Keratinocyte (primary cell): ENCODE measurements at regions not wholly inside any gene's neighbourhood (a gene's known extent, or its start where the extent isn't known, plus 50 kb on each side); places are given as distances from the start of the nearest gene placed in this dataset.

Source experiments
- DNase-seq: peaks from one replicate; pipeline ENCODE4 v3.0.0-alpha.2; 2011; ENCODE audit warnings: low read depth, missing footprints, low spot score
- FAIRE-seq: peaks from 2 replicates; lab custom pipeline; 2011; peaks lifted over from hg19 to GRCh38; lab: Jason Lieb, UNC
- H2AFZ ChIP-seq: 2 replicates; pipeline ENCODE4 v1.6.0; 2012; ENCODE audit warnings: low read length, control low read depth, inconsistent platforms; ENCODE audit not compliant: control insufficient read depth
- H3K27ac ChIP-seq: 2 replicates; pipeline ENCODE4 v1.5.1; 2011; ENCODE audit warnings: low read length; ENCODE audit not compliant: control insufficient read depth, insufficient read depth
- H3K27me3 ChIP-seq: 3 replicates; pipeline ENCODE4 v1.6.0; 2011; ENCODE audit warnings: low read length; ENCODE audit not compliant: control insufficient read depth, insufficient read depth; ENCODE audit errors: extremely low read depth
- H3K36me3 ChIP-seq, 2 experiments: 2 replicates in 1 of 2; 3 replicates in 1 of 2; pipeline ENCODE4 v1.5.1; 2011; ENCODE audit warnings: low read length in 2 of 2, mild to moderate bottlenecking in 1 of 2; ENCODE audit not compliant: control insufficient read depth in 2 of 2, insufficient read depth in 2 of 2; ENCODE audit errors: extremely low read depth in 1 of 2
- H3K4me1 ChIP-seq: 3 replicates; pipeline ENCODE4 v1.5.1; 2011; ENCODE audit warnings: low read length; ENCODE audit not compliant: control insufficient read depth, insufficient read depth; ENCODE audit errors: extremely low read depth
- H3K4me2 ChIP-seq: 3 replicates; pipeline ENCODE4 v1.6.0; 2011; ENCODE audit warnings: low read depth, low read length; ENCODE audit not compliant: control insufficient read depth, insufficient read depth; ENCODE audit errors: extremely low read depth
- H3K4me3 ChIP-seq, 3 experiments: fragments of 200-600 bp in 1 of 3; sonication (generic) in 1 of 3; 2 replicates in 2 of 3; 3 replicates in 1 of 3; pipeline ENCODE4 v1.5.1; 2011 to 2016; ENCODE audit warnings: low read length in 3 of 3, mild to moderate bottlenecking in 3 of 3, control low read depth in 2 of 3, inconsistent platforms in 1 of 3, low read depth in 1 of 3, mixed read lengths in 1 of 3, mixed run types in 1 of 3, moderate library complexity in 1 of 3; ENCODE audit not compliant: control insufficient read depth in 2 of 3, insufficient read depth in 2 of 3; ENCODE audit errors: extremely low read depth in 1 of 3
- H3K79me2 ChIP-seq: 2 replicates; pipeline ENCODE4 v1.6.0; 2012; ENCODE audit warnings: low read length; ENCODE audit not compliant: control insufficient read depth, insufficient read depth
- H3K9ac ChIP-seq: 3 replicates; pipeline ENCODE4 v1.6.0; 2011; ENCODE audit warnings: low read length; ENCODE audit not compliant: control insufficient read depth, insufficient read depth; ENCODE audit errors: extremely low read depth
- H3K9me1 ChIP-seq: 3 replicates; pipeline ENCODE4 v1.6.0; 2011; ENCODE audit warnings: low read length; ENCODE audit not compliant: control insufficient read depth, insufficient read depth; ENCODE audit errors: extremely low read depth
- H3K9me3 ChIP-seq: 2 replicates; pipeline ENCODE4 v1.5.1; 2012; ENCODE audit warnings: low read depth, low read length; ENCODE audit not compliant: control insufficient read depth
- H4K20me1 ChIP-seq: 3 replicates; pipeline ENCODE4 v1.6.0; 2011; ENCODE audit warnings: low read length; ENCODE audit not compliant: control insufficient read depth, insufficient read depth; ENCODE audit errors: extremely low read depth
- CTCF ChIP-seq, 3 experiments: IDR thresholded peaks in 1 of 3; conservative IDR thresholded peaks in 1 of 3; optimal IDR thresholded peaks in 1 of 3; 2 replicates in 2 of 3; 3 replicates in 1 of 3; pipeline versions ENCODE3 to v1.5.1; 2011; ENCODE audit warnings: low read length in 3 of 3, mild to moderate bottlenecking in 3 of 3, moderate library complexity in 2 of 3, control low read depth in 1 of 3, inconsistent platforms in 1 of 3; ENCODE audit not compliant: insufficient read depth in 2 of 3; ENCODE audit errors: extremely low read depth in 1 of 3
- EZH2 ChIP-seq: IDR thresholded peaks from one replicate; pipeline ENCODE4 v1.6.1; 2012; ENCODE audit warnings: inconsistent platforms, mild to moderate bottlenecking, low read length, moderate library complexity
- dilution Hi-C: fragments of 300-500 bp; cut with MboI; formaldehyde crosslinking; loops from one replicate; pipeline ENCODE4 v1.7.0; 2020; ENCODE audit warnings: low sequenced_read_pairs; ENCODE audit not compliant: extremely low pct_ligation_motif_present

- TF ChIP-seq EZH2 (no peak), CTCF (optimal IDR thresholded peaks at IDR 0.05 in 1 of 3, IDR thresholded peaks at IDR 0.05 in 1 of 3, conservative IDR thresholded peaks at IDR 0.05 in 1 of 3; ENCODE audit: extremely low read depth in 1 of 3, insufficient read depth in 2 of 3, low read length in 3 of 3) (no peak)
- dilution Hi-C loops, result no loop called here
- no peaks in the 10 kb centered on the region for H3K9me3 ChIP-seq
- H4K20me1 ChIP-seq, result no peaks in the 10 kb centered on the region
- H3K27ac ChIP-seq, result no peak overlapping the region
- no peak overlapping the region for H3K4me2 ChIP-seq
- no peak overlapping the region for H3K4me3 ChIP-seq
- no peaks in the 10 kb centered on the region for H3K36me3 ChIP-seq
- DNase-seq (no peak), FAIRE-seq (no peak)
- H2AFZ ChIP-seq, result no peak overlapping the region
- no peak overlapping the region for H3K9ac ChIP-seq
- H3K9me1 ChIP-seq, result no peaks in the 10 kb centered on the region
- H3K79me2 ChIP-seq, result no peaks in the 10 kb centered on the region
- H3K27me3 ChIP-seq, result no peaks in the 10 kb centered on the region
- no peaks in the 10 kb centered on the region for H3K4me1 ChIP-seq
Observed at GRCh38 chr15:87712211-87712610, 544.3 kb downstream of the NTRK3 start.

DNA sequence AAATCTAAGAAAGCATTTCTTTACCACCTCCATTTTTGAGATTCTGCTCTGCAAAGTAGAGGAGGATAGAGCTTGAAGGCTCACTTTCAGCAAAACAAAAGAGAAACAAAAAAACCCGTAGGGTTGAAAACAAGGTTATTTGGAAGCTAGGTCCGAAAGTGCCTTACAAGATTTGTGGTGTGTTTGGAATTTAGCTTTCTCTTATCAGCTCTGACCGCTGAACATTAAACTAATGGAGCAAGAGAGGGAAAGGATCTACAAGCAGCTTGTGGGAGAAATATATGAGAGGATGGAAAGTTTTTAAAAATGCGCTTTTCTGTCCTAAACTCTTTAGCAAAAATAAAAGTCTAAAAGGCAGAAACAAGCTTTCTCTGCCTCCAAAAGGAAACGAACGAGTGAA, 545.5 kb downstream of the NTRK3 start:
- no peaks in the 10 kb centered on the region for H3K9me3 ChIP-seq
- DNase-seq, result no peak
- dilution Hi-C loops, result no loop called here

More for the DNA sequence above, 545.5 kb downstream of the NTRK3 start:
- Histone ChIP-seq H3K9me1 (no peaks in the 10 kb centered on the region), H3K27ac (no peak overlapping the region), H3K9ac (no peak overlapping the region), H3K27me3 (no peaks in the 10 kb centered on the region), H3K36me3 (no peaks in the 10 kb centered on the region), H3K4me1 (no peaks in the 10 kb centered on the region), H3K4me2 (no peak overlapping the region), H3K79me2 (no peaks in the 10 kb centered on the region), H4K20me1 (no peaks in the 10 kb centered on the region), H3K4me3 (no peak overlapping the region), H2AFZ (no peak overlapping the region)
- TF ChIP-seq CTCF (optimal IDR thresholded peaks at IDR 0.05 in 1 of 3, IDR thresholded peaks at IDR 0.05 in 1 of 3, conservative IDR thresholded peaks at IDR 0.05 in 1 of 3; ENCODE audit: extremely low read depth in 1 of 3, insufficient read depth in 2 of 3, low read length in 3 of 3), result no peak
- no peak for TF ChIP-seq EZH2
- no peak for FAIRE-seq
